ENCODE measurements at regions not wholly inside any gene's neighbourhood (a gene's known extent, or its start where the extent isn't known, plus 50 kb on each side); places are given as distances from the start of the nearest gene placed in this dataset.

GRCh38 chr4:180152831-180153230 is 2090.4 kb upstream of the TENM3 start:
- no peaks in the 10 kb centered on the region for H3K9me3 ChIP-seq (ENCODE audit: control insufficient read depth, low read length)
- no peak for DNase-seq
- no peak overlapping the region for H3K27ac ChIP-seq (ENCODE audit: low read length)
- H3K27me3 ChIP-seq (ENCODE audit: control insufficient read depth, insufficient read depth) = no peaks in the 10 kb centered on the region
- H3K4me3 ChIP-seq (ENCODE audit: low read length) = no peak overlapping the region
- ATAC-seq = no peak
- intact Hi-C loops (cut with DNase I) = no loop called here
- no peaks in the 10 kb centered on the region for H3K4me1 ChIP-seq (ENCODE audit: control insufficient read depth, insufficient read depth, low read length)
- 83% methylated on average over 3 of the region's 3 CpGs for WGBS

- Histone ChIP-seq H3K27me3 (ENCODE audit: control insufficient read depth, insufficient read depth) (no peaks in the 10 kb centered on the region), H3K9me3 (ENCODE audit: control insufficient read depth, low read length) (no peaks in the 10 kb centered on the region), H3K27ac (ENCODE audit: low read length) (no peak overlapping the region), H3K4me1 (ENCODE audit: control insufficient read depth, insufficient read depth, low read length) (no peaks in the 10 kb centered on the region), H3K4me3 (ENCODE audit: low read length) (no peak overlapping the region)
- DNase-seq (no peak), ATAC-seq (no peak)
- 89% methylated on average over 5 of the region's 5 CpGs for WGBS
- intact Hi-C loops (cut with DNase I) = no loop called here
These were observed 2089.6 kb upstream of the TENM3 start for GRCh38 chr4:180153587-180153986.

GRCh38 chr4:180156684-180157083 is 2086.5 kb upstream of the TENM3 start:
- Histone ChIP-seq H3K27me3 (ENCODE audit: control insufficient read depth, insufficient read depth) (no peaks in the 10 kb centered on the region), H3K9me3 (ENCODE audit: control insufficient read depth, low read length) (no peaks in the 10 kb centered on the region), H3K4me1 (ENCODE audit: control insufficient read depth, insufficient read depth, low read length) (no peaks in the 10 kb centered on the region), H3K27ac (ENCODE audit: low read length) (no peak overlapping the region), H3K4me3 (ENCODE audit: low read length) (no peak overlapping the region)
- intact Hi-C loops (cut with DNase I) = no loop called here
- ATAC-seq (no peak), DNase-seq (no peak)
- WGBS = 93% methylated on average over 1 of the region's 1 CpG

GRCh38 chr4:180160195-180160983 is 2082.8 kb upstream of the TENM3 start:
- Histone ChIP-seq H3K4me1 (ENCODE audit: control insufficient read depth, insufficient read depth, low read length) (no peaks in the 10 kb centered on the region), H3K27ac (ENCODE audit: low read length) (no peak overlapping the region), H3K4me3 (ENCODE audit: low read length) (no peak overlapping the region), H3K27me3 (ENCODE audit: control insufficient read depth, insufficient read depth) (no peaks in the 10 kb centered on the region), H3K9me3 (ENCODE audit: control insufficient read depth, low read length) (no peaks in the 10 kb centered on the region)
- DNase-seq (no peak), ATAC-seq (no peak)
- intact Hi-C loops (cut with DNase I) = no loop called here
- 57% methylated on average over 8 of the region's 8 CpGs for WGBS

GRCh38 chr4:180164799-180165198 is 2078.4 kb upstream of the TENM3 start:
- Histone ChIP-seq H3K9me3 (ENCODE audit: control insufficient read depth, low read length) (no peaks in the 10 kb centered on the region), H3K27me3 (ENCODE audit: control insufficient read depth, insufficient read depth) (no peaks in the 10 kb centered on the region), H3K27ac (ENCODE audit: low read length) (no peak overlapping the region), H3K4me3 (ENCODE audit: low read length) (no peak overlapping the region), H3K4me1 (ENCODE audit: control insufficient read depth, insufficient read depth, low read length) (no peaks in the 10 kb centered on the region)
- intact Hi-C loops (cut with DNase I) = no loop called here
- no peak for ATAC-seq
- DNase-seq = no peak
- 81% methylated on average over 2 of the region's 2 CpGs for WGBS

- Histone ChIP-seq H3K27ac (ENCODE audit: low read length) (no peak overlapping the region), H3K4me3 (ENCODE audit: low read length) (no peak overlapping the region), H3K4me1 (ENCODE audit: control insufficient read depth, insufficient read depth, low read length) (no peaks in the 10 kb centered on the region), H3K27me3 (ENCODE audit: control insufficient read depth, insufficient read depth) (no peaks in the 10 kb centered on the region), H3K9me3 (ENCODE audit: control insufficient read depth, low read length) (no peaks in the 10 kb centered on the region)
- ATAC-seq = no peak
- intact Hi-C loops (cut with DNase I) = no loop called here
- WGBS = 53% methylated on average over 3 of the region's 3 CpGs
- DNase-seq = no peak
These were observed 2073.8 kb upstream of the TENM3 start for GRCh38 chr4:180169394-180169793.

GRCh38 chr4:180169966-180170365 is 2073.2 kb upstream of the TENM3 start:
- Histone ChIP-seq H3K4me1 (ENCODE audit: control insufficient read depth, insufficient read depth, low read length) (no peaks in the 10 kb centered on the region), H3K27me3 (ENCODE audit: control insufficient read depth, insufficient read depth) (no peaks in the 10 kb centered on the region), H3K9me3 (ENCODE audit: control insufficient read depth, low read length) (no peaks in the 10 kb centered on the region), H3K27ac (ENCODE audit: low read length) (no peak overlapping the region), H3K4me3 (ENCODE audit: low read length) (no peak overlapping the region)
- 64% methylated on average over 1 of the region's 1 CpG for WGBS
- intact Hi-C loops (cut with DNase I) = no loop called here
- DNase-seq = no peak
- no peak for ATAC-seq

GRCh38 chr4:180179146-180179545 is 2064.1 kb upstream of the TENM3 start:
- no peak overlapping the region for H3K27ac ChIP-seq (ENCODE audit: low read length)
- 40% methylated on average over 1 of the region's 1 CpG for WGBS
- DNase-seq (no peak), ATAC-seq (no peak)
- intact Hi-C loops (cut with DNase I) = no loop called here
- H3K9me3 ChIP-seq (ENCODE audit: control insufficient read depth, low read length) = no peaks in the 10 kb centered on the region
- H3K4me1 ChIP-seq (ENCODE audit: control insufficient read depth, insufficient read depth, low read length) = no peaks in the 10 kb centered on the region
- no peaks in the 10 kb centered on the region for H3K27me3 ChIP-seq (ENCODE audit: control insufficient read depth, insufficient read depth)
- no peak overlapping the region for H3K4me3 ChIP-seq (ENCODE audit: low read length)

GRCh38 chr4:180189666-180190065 is 2053.5 kb upstream of the TENM3 start:
- Histone ChIP-seq H3K9me3 (ENCODE audit: control insufficient read depth, low read length) (no peaks in the 10 kb centered on the region), H3K4me1 (ENCODE audit: control insufficient read depth, insufficient read depth, low read length) (no peaks in the 10 kb centered on the region), H3K27me3 (ENCODE audit: control insufficient read depth, insufficient read depth) (no peaks in the 10 kb centered on the region), H3K27ac (ENCODE audit: low read length) (no peak overlapping the region), H3K4me3 (ENCODE audit: low read length) (no peak overlapping the region)
- intact Hi-C loops (cut with DNase I) = no loop called here
- 44% methylated on average over 1 of the region's 1 CpG for WGBS
- DNase-seq (no peak), ATAC-seq (no peak)

- H3K4me3 ChIP-seq (ENCODE audit: low read length) = no peak overlapping the region
- DNase-seq (no peak), ATAC-seq (no peak)
- intact Hi-C loops (cut with DNase I) = no loop called here
- H3K27me3 ChIP-seq (ENCODE audit: control insufficient read depth, insufficient read depth) = no peaks in the 10 kb centered on the region
- H3K9me3 ChIP-seq (ENCODE audit: control insufficient read depth, low read length) = no peaks in the 10 kb centered on the region
- no peak overlapping the region for H3K27ac ChIP-seq (ENCODE audit: low read length)
- 15% methylated on average over 2 of the region's 2 CpGs for WGBS
- no peaks in the 10 kb centered on the region for H3K4me1 ChIP-seq (ENCODE audit: control insufficient read depth, insufficient read depth, low read length)
These were observed 2052.8 kb upstream of the TENM3 start for GRCh38 chr4:180190382-180190781.

GRCh38 chr4:180197471-180197870 is 2045.7 kb upstream of the TENM3 start:
- Histone ChIP-seq H3K27ac (ENCODE audit: low read length) (no peak overlapping the region), H3K4me3 (ENCODE audit: low read length) (no peak overlapping the region), H3K9me3 (ENCODE audit: control insufficient read depth, low read length) (no peaks in the 10 kb centered on the region), H3K4me1 (ENCODE audit: control insufficient read depth, insufficient read depth, low read length) (no peaks in the 10 kb centered on the region), H3K27me3 (ENCODE audit: control insufficient read depth, insufficient read depth) (no peaks in the 10 kb centered on the region)
- no peak for DNase-seq
- intact Hi-C loops (cut with DNase I) = no loop called here
- no peak for ATAC-seq
- WGBS = 18% methylated on average over 6 of the region's 6 CpGs

- Histone ChIP-seq H3K27ac (ENCODE audit: low read length) (no peak overlapping the region), H3K4me1 (ENCODE audit: control insufficient read depth, insufficient read depth, low read length) (no peaks in the 10 kb centered on the region), H3K27me3 (ENCODE audit: control insufficient read depth, insufficient read depth) (no peaks in the 10 kb centered on the region), H3K9me3 (ENCODE audit: control insufficient read depth, low read length) (no peaks in the 10 kb centered on the region), H3K4me3 (ENCODE audit: low read length) (no peak overlapping the region)
- intact Hi-C loops (cut with DNase I) = no loop called here
- DNase-seq (no peak), ATAC-seq (no peak)
- WGBS = 58% methylated on average over 3 of the region's 3 CpGs
These were observed 2039.9 kb upstream of the TENM3 start for GRCh38 chr4:180203349-180203748.
